ENCODE measurements at regions not wholly inside any gene's neighbourhood (a gene's known extent, or its start where the extent isn't known, plus 50 kb on each side); places are given as distances from the start of the nearest gene placed in this dataset.

DNA sequence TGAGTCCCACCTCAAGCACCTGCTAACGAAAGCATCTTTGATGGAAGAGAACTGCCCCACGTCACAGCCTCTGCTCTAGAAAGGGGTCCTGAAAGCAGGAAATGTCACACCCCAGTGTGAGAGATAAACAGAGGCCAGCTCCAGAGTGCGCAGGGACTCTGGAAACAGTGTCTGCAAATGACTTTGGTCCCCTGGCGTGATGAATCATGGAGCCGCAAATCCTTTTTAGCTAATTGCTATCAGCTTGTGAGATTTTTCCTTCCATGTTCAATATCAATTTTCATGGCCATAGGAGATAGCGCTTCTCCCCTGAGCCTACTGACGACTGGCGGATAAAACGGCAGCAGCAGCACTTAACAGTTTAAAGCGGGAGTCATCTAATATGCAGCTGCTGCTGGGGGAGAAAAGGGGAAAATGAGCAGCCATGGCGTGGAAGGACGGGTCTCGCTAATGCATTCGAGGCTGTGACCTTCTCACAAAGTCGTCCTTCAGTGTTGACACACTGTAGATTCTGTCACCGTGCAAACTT lies 209.6 kb upstream of the IRX1 start:
- Histone ChIP-seq H3K4me3 (no peak overlapping the region), H3K27ac (ENCODE audit: low read depth) (no peak overlapping the region), H3K4me1 (ENCODE audit: insufficient read depth) (no peaks in the 10 kb centered on the region), H2AFZ (peak overlapping the region; percentile 23; the same call in 1 of the 2 replicates), H3K9me2 (ENCODE audit: insufficient read depth) (no peaks in the 10 kb centered on the region), H3K79me2 (replicated peaks; ENCODE audit: insufficient read depth) (no peaks in the 10 kb centered on the region), H3K36me3 (ENCODE audit: insufficient read depth) (no peaks in the 10 kb centered on the region), H3K4me2 (no peak overlapping the region), H3F3A (replicated peaks; ENCODE audit: low read depth) (no peaks in the 10 kb centered on the region), H4K20me1 (replicated peaks; ENCODE audit: insufficient read depth) (no peaks in the 10 kb centered on the region), H3K27me3 (ENCODE audit: insufficient read depth) (no peaks in the 10 kb centered on the region)
- no peak for DNase-seq (ENCODE audit: low spot score)
- Mint-ChIP-seq H3K27ac (no peak overlapping the region), H3K27me3 (ENCODE audit: insufficient read depth, low read depth, poor library complexity) (peaks cover 6% of the 10 kb centered on the region), H3K9me3 (no peaks in the 10 kb centered on the region; the same call in 2 of the 3 replicates), H3K36me3 (ENCODE audit: low read depth) (no peaks in the 10 kb centered on the region), H3K4me3 (no peak overlapping the region), H3K4me1 (no peaks in the 10 kb centered on the region)
- no peak for ATAC-seq
- TF ChIP-seq CREB1 (CRISPR knock-in tag; IDR thresholded peaks at IDR 0.05; ENCODE audit: low read depth) (no peak), EZH2phosphoT487 (IDR thresholded peaks at IDR 0.05; ENCODE audit: unreplicated experiment) (no peak), ZNF114 (CRISPR knock-in tag; IDR thresholded peaks at IDR 0.05) (no peak), ZNF331 (CRISPR knock-in tag; IDR thresholded peaks at IDR 0.05; ENCODE audit: low read depth) (no peak), EZH2 (IDR thresholded peaks at IDR 0.05; ENCODE audit: low read depth, unreplicated experiment) (no peak), REST (IDR thresholded peaks at IDR 0.05; ENCODE audit: unreplicated experiment) (no peak), ETS1 (IDR thresholded peaks at IDR 0.05) (no peak), STAT1 (IDR thresholded peaks at IDR 0.05; ENCODE audit: unreplicated experiment) (no peak), JUNB (IDR thresholded peaks at IDR 0.05; ENCODE audit: unreplicated experiment) (no peak), POLR2AphosphoS5 (IDR thresholded peaks at IDR 0.05; ENCODE audit: low read depth) (no peak), NANOG (IDR thresholded peaks at IDR 0.05; ENCODE audit: borderline replicate concordance) (no peak)
- TF ChIP-seq, protein P1, sequence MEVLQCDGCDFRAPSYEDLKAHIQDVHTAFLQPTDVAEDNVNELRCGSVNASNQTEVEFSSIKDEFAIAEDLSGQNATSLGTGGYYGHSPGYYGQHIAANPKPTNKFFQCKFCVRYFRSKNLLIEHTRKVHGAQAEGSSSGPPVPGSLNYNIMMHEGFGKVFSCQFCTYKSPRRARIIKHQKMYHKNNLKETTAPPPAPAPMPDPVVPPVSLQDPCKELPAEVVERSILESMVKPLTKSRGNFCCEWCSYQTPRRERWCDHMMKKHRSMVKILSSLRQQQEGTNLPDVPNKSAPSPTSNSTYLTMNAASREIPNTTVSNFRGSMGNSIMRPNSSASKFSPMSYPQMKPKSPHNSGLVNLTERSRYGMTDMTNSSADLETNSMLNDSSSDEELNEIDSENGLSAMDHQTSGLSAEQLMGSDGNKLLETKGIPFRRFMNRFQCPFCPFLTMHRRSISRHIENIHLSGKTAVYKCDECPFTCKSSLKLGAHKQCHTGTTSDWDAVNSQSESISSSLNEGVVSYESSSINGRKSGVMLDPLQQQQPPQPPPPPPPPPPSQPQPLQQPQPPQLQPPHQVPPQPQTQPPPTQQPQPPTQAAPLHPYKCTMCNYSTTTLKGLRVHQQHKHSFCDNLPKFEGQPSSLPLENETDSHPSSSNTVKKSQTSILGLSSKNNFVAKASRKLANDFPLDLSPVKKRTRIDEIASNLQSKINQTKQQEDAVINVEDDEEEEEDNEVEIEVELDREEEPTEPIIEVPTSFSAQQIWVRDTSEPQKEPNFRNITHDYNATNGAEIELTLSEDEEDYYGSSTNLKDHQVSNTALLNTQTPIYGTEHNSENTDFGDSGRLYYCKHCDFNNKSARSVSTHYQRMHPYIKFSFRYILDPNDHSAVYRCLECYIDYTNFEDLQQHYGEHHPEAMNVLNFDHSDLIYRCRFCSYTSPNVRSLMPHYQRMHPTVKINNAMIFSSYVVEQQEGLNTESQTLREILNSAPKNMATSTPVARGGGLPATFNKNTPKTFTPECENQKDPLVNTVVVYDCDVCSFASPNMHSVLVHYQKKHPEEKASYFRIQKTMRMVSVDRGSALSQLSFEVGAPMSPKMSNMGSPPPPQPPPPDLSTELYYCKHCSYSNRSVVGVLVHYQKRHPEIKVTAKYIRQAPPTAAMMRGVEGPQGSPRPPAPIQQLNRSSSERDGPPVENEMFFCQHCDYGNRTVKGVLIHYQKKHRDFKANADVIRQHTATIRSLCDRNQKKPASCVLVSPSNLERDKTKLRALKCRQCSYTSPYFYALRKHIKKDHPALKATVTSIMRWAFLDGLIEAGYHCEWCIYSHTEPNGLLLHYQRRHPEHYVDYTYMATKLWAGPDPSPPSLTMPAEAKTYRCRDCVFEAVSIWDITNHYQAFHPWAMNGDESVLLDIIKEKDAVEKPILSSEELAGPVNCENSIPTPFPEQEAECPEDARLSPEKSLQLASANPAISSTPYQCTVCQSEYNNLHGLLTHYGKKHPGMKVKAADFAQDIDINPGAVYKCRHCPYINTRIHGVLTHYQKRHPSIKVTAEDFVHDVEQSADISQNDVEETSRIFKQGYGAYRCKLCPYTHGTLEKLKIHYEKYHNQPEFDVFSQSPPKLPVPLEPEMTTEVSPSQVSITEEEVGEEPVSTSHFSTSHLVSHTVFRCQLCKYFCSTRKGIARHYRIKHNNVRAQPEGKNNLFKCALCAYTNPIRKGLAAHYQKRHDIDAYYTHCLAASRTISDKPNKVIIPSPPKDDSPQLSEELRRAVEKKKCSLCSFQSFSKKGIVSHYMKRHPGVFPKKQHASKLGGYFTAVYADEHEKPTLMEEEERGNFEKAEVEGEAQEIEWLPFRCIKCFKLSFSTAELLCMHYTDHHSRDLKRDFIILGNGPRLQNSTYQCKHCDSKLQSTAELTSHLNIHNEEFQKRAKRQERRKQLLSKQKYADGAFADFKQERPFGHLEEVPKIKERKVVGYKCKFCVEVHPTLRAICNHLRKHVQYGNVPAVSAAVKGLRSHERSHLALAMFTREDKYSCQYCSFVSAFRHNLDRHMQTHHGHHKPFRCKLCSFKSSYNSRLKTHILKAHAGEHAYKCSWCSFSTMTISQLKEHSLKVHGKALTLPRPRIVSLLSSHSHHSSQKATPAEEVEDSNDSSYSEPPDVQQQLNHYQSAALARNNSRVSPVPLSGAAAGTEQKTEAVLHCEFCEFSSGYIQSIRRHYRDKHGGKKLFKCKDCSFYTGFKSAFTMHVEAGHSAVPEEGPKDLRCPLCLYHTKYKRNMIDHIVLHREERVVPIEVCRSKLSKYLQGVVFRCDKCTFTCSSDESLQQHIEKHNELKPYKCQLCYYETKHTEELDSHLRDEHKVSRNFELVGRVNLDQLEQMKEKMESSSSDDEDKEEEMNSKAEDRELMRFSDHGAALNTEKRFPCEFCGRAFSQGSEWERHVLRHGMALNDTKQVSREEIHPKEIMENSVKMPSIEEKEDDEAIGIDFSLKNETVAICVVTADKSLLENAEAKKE (CRISPR knock-in tag; IDR thresholded peaks at IDR 0.05) = no peak
- TF ChIP-seq, protein P2, sequence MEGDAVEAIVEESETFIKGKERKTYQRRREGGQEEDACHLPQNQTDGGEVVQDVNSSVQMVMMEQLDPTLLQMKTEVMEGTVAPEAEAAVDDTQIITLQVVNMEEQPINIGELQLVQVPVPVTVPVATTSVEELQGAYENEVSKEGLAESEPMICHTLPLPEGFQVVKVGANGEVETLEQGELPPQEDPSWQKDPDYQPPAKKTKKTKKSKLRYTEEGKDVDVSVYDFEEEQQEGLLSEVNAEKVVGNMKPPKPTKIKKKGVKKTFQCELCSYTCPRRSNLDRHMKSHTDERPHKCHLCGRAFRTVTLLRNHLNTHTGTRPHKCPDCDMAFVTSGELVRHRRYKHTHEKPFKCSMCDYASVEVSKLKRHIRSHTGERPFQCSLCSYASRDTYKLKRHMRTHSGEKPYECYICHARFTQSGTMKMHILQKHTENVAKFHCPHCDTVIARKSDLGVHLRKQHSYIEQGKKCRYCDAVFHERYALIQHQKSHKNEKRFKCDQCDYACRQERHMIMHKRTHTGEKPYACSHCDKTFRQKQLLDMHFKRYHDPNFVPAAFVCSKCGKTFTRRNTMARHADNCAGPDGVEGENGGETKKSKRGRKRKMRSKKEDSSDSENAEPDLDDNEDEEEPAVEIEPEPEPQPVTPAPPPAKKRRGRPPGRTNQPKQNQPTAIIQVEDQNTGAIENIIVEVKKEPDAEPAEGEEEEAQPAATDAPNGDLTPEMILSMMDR (conservative IDR thresholded peaks at IDR 0.05; ENCODE audit: low read depth in 2 of 2) = no peak
